ENCODE measurements at regions not wholly inside any gene's neighbourhood (a gene's known extent, or its start where the extent isn't known, plus 50 kb on each side); places are given as distances from the start of the nearest gene placed in this dataset.

GRCh38 chr11:29534836-29535235 is 482.0 kb downstream of the KCNA4 start:
- Histone ChIP-seq H3K4me3 (ENCODE audit: low read length in 3 of 3) (no peak overlapping the region), H3K27me3 (ENCODE audit: control insufficient read depth, insufficient read depth, low read length) (no peaks in the 10 kb centered on the region), H3K27ac (ENCODE audit: low read depth in 2 of 2, low read length in 2 of 2) (no peak overlapping the region), H3K36me3 (ENCODE audit: control insufficient read depth in 2 of 3, insufficient read depth in 3 of 3, low read length in 3 of 3) (no peaks in the 10 kb centered on the region), H3K4me1 (ENCODE audit: control insufficient read depth in 2 of 3, insufficient read depth in 2 of 3, low read depth in 1 of 3, low read length in 3 of 3) (no peaks in the 10 kb centered on the region), H3K9ac (ENCODE audit: low read length in 3 of 3) (no peak overlapping the region), H3K9me3 (ENCODE audit: control insufficient read depth in 2 of 3, insufficient read depth in 1 of 3, low read length in 3 of 3) (no peaks in the 10 kb centered on the region)
- FAIRE-seq (no peak), DNase-seq (no peak)
- TF ChIP-seq CTCF (IDR thresholded peaks at IDR 0.05; ENCODE audit: borderline replicate concordance, extremely low read depth, insufficient read depth), result no peak
- intact Hi-C loops (cut with DNase I), result no loop called here

DNA sequence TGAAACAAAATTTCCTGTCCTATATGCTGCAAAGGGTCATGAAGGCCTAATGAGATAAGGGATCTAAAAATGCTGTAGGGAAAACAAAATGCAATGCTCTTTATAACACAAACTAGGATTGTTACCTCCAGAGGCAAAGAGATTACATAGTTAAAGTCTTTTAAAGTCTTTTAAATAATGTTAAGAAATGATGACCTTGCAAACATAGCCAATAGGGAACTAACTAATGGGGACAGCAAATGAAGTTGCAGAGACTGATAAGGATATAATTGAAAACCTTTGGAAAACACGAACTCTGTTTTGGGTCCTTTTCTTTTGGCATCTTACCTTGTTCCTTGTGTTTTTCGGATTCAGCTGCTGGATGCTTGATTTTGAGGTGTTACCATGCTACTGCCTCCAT is 485.9 kb downstream of the KCNA4 start:
- no peak overlapping the region for H3K4me3 ChIP-seq (ENCODE audit: low read length in 3 of 3)
- no peaks in the 10 kb centered on the region for H3K9me3 ChIP-seq (ENCODE audit: control insufficient read depth in 2 of 3, insufficient read depth in 1 of 3, low read length in 3 of 3)
- no peak for FAIRE-seq

GRCh38 chr11:29527391-29527936 is 489.4 kb downstream of the KCNA4 start:
- H3K9me3 ChIP-seq (ENCODE audit: control insufficient read depth in 2 of 3, insufficient read depth in 1 of 3, low read length in 3 of 3), result no peaks in the 10 kb centered on the region
- H3K4me3 ChIP-seq (ENCODE audit: low read length in 3 of 3), result no peak overlapping the region
- H3K27me3 ChIP-seq (ENCODE audit: control insufficient read depth, insufficient read depth, low read length), result no peaks in the 10 kb centered on the region
- FAIRE-seq (no peak), DNase-seq (peak in 2 of 5 donors; percentile 17 to 22)
- no peaks in the 10 kb centered on the region for H3K4me1 ChIP-seq (ENCODE audit: control insufficient read depth in 2 of 3, insufficient read depth in 2 of 3, low read depth in 1 of 3, low read length in 3 of 3)
- no peak overlapping the region for H3K9ac ChIP-seq (ENCODE audit: low read length in 3 of 3)
- TF ChIP-seq CTCF (IDR thresholded peaks at IDR 0.05; ENCODE audit: borderline replicate concordance, extremely low read depth, insufficient read depth), result no peak
- intact Hi-C loops (cut with DNase I), result no loop called here
- no peaks in the 10 kb centered on the region for H3K36me3 ChIP-seq (ENCODE audit: control insufficient read depth in 2 of 3, insufficient read depth in 3 of 3, low read length in 3 of 3)
- H3K27ac ChIP-seq (ENCODE audit: low read depth in 2 of 2, low read length in 2 of 2), result no peak overlapping the region

More for the DNA sequence above, 485.9 kb downstream of the KCNA4 start:
- H3K27ac ChIP-seq (ENCODE audit: low read depth in 2 of 2, low read length in 2 of 2), result no peak overlapping the region
- no peak overlapping the region for H3K9ac ChIP-seq (ENCODE audit: low read length in 3 of 3)
- H3K4me1 ChIP-seq (ENCODE audit: control insufficient read depth in 2 of 3, insufficient read depth in 2 of 3, low read depth in 1 of 3, low read length in 3 of 3), result no peaks in the 10 kb centered on the region
- intact Hi-C loops (cut with DNase I), result no loop called here
- no peaks in the 10 kb centered on the region for H3K36me3 ChIP-seq (ENCODE audit: control insufficient read depth in 2 of 3, insufficient read depth in 3 of 3, low read length in 3 of 3)
- H3K27me3 ChIP-seq (ENCODE audit: control insufficient read depth, insufficient read depth, low read length), result no peaks in the 10 kb centered on the region
- TF ChIP-seq CTCF (IDR thresholded peaks at IDR 0.05; ENCODE audit: borderline replicate concordance, extremely low read depth, insufficient read depth), result no peak
- DNase-seq, result no peak

All from kidney (tissue), 13 donors.